H1 (cell line): ENCODE measurements at regions not wholly inside any gene's neighbourhood (a gene's known extent, or its start where the extent isn't known, plus 50 kb on each side); places are given as distances from the start of the nearest gene placed in this dataset.

Source experiments
- CBX8 ChIP-seq: fragments of 300-800, 300-1000 bp; sonication (generic); IDR thresholded peaks from 2 replicates; pipeline ENCODE4 v1.7.1; 2016; ENCODE audit warnings: low read depth, low read length, borderline replicate concordance
- RNF2 ChIP-seq: fragments of 200-900, 300-1000 bp; sonication (generic); IDR thresholded peaks from 2 replicates; pipeline ENCODE4 v1.7.1; 2016; ENCODE audit warnings: borderline replicate concordance, low read depth, mild to moderate bottlenecking, antibody characterized with exemption, low read length; ENCODE audit not compliant: poor library complexity, severe bottlenecking; ENCODE audit errors: missing control alignments
- TF ChIP-seq, protein P1 (sequence below), 3 experiments: IDR thresholded peaks; 1 replicate in 2 of 3; 2 replicates in 1 of 3; pipeline versions ENCODE4 v1.5.1 to v1.6.1; 2011; ENCODE audit warnings: low read length in 3 of 3, mild to moderate bottlenecking in 3 of 3, inconsistent platforms in 2 of 3, low read depth in 1 of 3, moderate library complexity in 1 of 3; ENCODE audit not compliant: insufficient read depth in 1 of 3; ENCODE audit errors: control extremely low read depth in 1 of 3

DNA sequence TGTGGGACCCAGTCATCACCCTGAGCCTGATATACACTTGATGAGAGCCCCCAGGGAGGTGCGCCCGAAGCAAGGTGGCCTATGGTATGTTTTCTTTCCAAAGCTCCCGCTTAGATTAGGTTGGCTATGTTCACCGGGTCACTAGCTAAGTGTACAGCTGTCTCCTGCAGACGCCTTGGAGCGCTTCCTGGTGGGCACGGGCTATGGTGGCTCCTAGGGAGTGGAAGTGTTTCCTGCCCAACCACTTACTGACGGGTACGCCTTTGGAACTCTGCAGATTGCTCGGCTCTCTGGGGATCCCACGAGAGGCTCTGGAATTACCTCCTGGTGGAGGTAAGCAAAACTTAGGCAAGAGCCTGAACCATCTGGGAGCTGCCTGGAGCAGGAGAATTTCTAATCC is 83.6 kb upstream of the CXCL12 start (continued):
- TF ChIP-seq, protein P1, sequence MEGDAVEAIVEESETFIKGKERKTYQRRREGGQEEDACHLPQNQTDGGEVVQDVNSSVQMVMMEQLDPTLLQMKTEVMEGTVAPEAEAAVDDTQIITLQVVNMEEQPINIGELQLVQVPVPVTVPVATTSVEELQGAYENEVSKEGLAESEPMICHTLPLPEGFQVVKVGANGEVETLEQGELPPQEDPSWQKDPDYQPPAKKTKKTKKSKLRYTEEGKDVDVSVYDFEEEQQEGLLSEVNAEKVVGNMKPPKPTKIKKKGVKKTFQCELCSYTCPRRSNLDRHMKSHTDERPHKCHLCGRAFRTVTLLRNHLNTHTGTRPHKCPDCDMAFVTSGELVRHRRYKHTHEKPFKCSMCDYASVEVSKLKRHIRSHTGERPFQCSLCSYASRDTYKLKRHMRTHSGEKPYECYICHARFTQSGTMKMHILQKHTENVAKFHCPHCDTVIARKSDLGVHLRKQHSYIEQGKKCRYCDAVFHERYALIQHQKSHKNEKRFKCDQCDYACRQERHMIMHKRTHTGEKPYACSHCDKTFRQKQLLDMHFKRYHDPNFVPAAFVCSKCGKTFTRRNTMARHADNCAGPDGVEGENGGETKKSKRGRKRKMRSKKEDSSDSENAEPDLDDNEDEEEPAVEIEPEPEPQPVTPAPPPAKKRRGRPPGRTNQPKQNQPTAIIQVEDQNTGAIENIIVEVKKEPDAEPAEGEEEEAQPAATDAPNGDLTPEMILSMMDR (IDR thresholded peaks at IDR 0.05; ENCODE audit: control extremely low read depth in 1 of 3, insufficient read depth in 1 of 3, low read depth in 1 of 3, low read length in 3 of 3), result no peak
- TF ChIP-seq CBX8 (no peak), RNF2 (no peak)
- TF ChIP-seq, all 59 proteins: peak for 0
